HEK293T (cell line): ENCODE measurements at regions not wholly inside any gene's neighbourhood (a gene's known extent, or its start where the extent isn't known, plus 50 kb on each side); places are given as distances from the start of the nearest gene placed in this dataset.
"Not testable (repeated sequence)": the region's sequence is repeated elsewhere in the genome, so short reads cannot be mapped to it uniquely, and the experiment has no call there.

Source experiments
- ARNT ChIP-seq: fragments of 450-650 bp; IDR thresholded peaks from 2 replicates; pipeline ENCODE4 v1.6.1; 2017; ENCODE audit warnings: mild to moderate bottlenecking
- BHLHE40 ChIP-seq: fragments of 450-650 bp; IDR thresholded peaks from 2 replicates; pipeline ENCODE4 v1.6.1; 2016; ENCODE audit warnings: mild to moderate bottlenecking, moderate library complexity, borderline replicate concordance
- CTBP1 ChIP-seq: fragments of 450-650 bp; IDR thresholded peaks from 2 replicates; pipeline ENCODE4 v1.6.1; 2016; ENCODE audit warnings: borderline replicate concordance
- ELF4 ChIP-seq: fragments of 450-650 bp; IDR thresholded peaks from 2 replicates; pipeline ENCODE4 v1.6.1; 2017; ENCODE audit warnings: antibody characterized with exemption
- FOXA1 ChIP-seq: fragments of 450-650 bp; IDR thresholded peaks from 2 replicates; pipeline ENCODE4 v1.6.1; 2016; ENCODE audit warnings: mild to moderate bottlenecking
- PKNOX1 ChIP-seq: fragments of 450-650 bp; IDR thresholded peaks from 2 replicates; pipeline ENCODE4 v1.6.1; 2016

- not testable (repeated sequence) for TF ChIP-seq BHLHE40, ELF4, ARNT, CTBP1, PKNOX1, FOXA1
These were observed 50.5 kb upstream of the MED13L start for GRCh38 chr12:116327992-116328391.
